Suppressor macrophage (primary cell): ENCODE measurements at regions not wholly inside any gene's neighbourhood (a gene's known extent, or its start where the extent isn't known, plus 50 kb on each side); places are given as distances from the start of the nearest gene placed in this dataset.

Experiments
- DNase-seq, 4 experiments: peaks; one replicate each; pipeline ENCODE4 v3.0.0-alpha.2; 2020 to 2022

- no peak for DNase-seq
These were observed 405.6 kb upstream of the MEX3C start for GRCh38 chr18:51603111-51603510.

DNA sequence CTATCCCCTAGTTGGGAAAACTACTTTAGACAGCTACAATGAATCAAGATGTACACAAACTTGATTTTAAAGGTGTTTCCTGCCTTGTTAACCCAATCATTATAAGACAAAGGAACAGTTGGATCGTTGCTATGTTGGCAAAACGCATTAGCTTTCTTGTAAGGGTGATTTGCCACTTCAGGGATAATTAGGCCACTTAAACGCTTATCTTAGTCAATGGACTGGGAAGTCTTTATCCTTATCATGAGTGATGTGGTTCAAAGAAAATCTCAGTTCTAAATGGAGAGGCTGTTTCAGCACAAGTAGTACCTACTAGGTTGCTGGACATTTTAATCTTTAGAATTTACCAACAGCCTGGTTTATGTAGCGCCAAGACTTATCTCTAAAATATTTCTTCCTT is 406.1 kb upstream of the MEX3C start:
- no peak for DNase-seq

DNA sequence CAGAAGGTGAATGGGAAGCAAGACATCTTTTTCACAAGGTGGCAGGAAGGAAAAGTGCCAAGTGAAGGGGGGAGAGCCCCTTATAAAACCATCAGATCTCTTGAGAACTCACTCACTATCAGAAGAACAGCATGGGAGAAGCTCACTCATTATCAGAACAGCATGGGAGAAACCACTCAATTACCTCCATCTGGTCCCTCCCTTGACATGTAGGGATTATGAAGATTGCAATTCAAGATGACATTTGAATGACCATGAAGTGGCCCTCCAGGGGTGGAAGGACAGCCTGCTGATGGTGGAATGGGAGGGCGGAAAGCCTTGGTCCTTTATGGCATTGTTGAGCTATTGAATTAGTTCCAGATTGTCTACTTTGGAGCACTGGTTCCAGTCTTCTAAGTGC is 413.0 kb upstream of the MEX3C start:
- DNase-seq: no peak

GRCh38 chr18:51611326-51611725 is 413.8 kb upstream of the MEX3C start:
- no peak for DNase-seq

GRCh38 chr18:51614033-51614432 is 416.6 kb upstream of the MEX3C start:
- no peak for DNase-seq

DNA sequence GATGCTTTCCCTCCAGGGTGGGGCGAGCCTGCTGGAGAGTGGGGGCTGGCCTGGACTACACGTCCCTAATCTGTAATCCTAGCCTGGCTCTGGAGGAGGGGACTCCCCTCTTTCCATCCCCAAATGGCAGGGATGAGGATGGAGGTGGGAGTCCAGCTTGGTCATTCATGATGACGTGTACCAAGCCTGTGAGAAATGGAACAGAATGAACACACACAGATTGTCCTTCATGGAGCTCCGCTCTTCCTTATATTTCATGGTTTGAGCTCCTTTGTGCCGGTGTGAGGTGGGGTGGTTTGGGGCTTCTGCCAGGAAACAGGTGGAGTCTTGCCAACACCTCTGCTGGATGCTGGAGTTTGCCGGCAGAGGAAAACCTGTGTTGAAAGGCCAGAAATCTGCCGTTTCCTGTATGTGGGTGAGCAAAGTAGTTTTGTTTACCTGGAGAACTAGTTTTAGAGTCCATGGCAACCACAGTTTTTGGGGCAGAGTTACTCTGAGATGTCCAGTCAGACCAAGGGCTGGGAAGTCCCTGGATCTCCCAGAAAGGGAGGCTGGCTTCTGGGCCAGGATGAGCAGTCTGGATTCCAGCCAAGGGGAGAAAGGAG is 417.6 kb upstream of the MEX3C start:
- DNase-seq: no peak

- no peak for DNase-seq
These were observed 419.7 kb upstream of the MEX3C start for GRCh38 chr18:51617167-51617566.

DNA sequence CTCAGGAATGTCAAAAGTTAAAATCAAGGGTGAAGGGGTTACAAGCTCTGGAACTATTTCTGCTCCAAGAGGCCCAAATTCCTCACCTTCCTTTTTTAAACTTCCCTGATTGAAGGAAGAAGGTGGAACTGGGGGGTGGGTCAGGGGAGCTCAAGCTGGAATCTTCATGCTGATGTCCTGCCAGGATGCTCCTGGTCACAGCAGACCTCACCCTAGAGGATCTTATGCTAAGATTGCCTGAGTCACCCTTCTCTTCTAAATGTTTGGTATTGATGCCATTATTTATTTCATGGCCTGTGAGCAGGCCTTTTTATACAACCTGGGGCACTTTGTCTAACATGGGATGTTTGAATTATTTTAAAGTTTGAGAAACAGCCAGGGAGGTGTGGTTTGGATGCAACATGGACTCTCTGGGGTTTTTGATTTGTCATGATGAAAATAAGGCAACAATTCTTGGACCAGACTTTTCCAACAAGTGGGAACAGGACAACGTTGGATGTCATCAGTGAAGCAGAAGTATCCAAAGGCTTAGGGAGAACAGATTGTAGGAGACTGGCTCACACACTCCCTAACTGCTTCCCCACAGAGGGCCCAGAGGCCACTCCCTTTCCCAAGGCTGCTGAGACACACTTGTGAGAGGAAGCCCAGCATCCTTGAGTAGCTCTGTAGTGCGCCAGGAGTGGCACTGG is 420.2 kb upstream of the MEX3C start:
- no peak for DNase-seq

GRCh38 chr18:51619283-51619682 is 421.8 kb upstream of the MEX3C start:
- no peak for DNase-seq

- DNase-seq: peak; percentile 38 to 63 (median 44)
These were observed 423.8 kb upstream of the MEX3C start for GRCh38 chr18:51621113-51621863.

DNA sequence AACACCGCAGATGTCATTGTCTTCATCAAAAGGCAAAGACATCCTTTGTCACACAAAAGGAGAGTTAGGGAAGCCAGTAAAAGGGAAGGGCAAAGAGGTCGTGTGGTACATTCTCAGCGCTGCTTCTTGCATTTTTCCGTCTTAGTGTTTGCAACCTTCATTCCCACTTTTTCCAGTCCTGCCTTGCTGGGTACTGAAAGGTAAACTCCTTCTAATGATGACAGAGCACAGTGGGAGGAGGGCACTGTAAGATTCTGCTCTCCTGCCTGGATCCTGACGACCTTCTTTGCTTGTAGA is 424.3 kb upstream of the MEX3C start:
- DNase-seq: no peak

DNA sequence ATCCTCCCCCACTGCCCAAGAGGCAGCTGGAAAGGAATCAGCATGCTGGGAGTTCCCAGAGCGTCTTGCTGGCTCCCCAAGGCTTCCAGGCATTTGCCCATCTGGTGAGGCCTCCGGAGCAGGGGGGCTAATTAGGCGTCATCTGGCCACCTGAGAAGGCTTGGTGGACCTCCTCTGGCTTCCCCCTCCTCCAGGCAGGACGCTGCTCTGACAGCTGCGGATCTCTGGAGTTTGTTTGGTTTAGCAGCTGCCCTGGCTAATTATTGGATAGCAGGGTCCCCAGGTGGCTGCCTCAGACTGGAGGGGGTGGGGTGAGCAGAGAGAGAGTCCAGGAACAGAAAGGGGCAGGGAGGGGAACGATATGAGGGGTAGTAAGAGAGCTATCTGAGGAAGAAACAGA is 425.2 kb upstream of the MEX3C start:
- DNase-seq: no peak

DNA sequence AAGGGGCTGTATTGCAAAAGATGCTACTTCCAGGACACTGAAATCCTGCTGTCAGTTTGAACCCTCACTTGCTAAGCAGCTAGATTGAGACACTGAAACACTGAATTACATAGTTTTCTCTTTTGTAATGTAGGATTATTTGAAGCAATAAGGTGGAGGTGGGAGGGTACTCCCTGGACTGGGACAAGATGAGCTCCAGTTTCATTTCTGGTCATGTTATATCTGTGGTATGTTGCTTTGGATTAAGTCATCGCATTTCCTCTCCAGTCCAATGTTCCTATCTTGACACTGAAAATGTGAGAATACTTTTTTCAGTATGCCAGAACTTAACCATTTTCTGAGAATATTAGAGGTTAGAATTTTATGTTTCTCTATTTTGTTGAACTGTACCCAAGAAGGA is 426.2 kb upstream of the MEX3C start:
- no peak for DNase-seq

DNA sequence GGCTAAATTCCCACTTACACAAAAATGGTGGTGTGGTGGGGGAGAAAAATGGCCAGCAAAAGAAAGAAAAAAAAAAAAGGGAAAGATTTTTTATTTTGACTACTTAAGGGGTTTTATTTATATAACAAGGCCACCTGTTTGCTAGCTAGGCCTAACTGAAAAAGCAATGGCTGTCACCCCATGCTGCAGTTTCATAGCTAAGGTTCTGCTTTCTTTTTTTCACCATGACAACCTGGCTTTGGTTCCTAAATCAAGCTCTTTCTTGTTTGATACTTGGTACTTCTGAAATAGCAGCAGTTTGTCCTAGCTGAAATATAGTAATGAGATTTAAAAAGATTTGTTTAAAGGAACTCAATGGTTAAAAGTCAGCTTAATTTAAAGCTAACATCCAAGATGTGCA is 433.2 kb upstream of the MEX3C start:
- no peak for DNase-seq

- DNase-seq: no peak
These were observed 440.4 kb upstream of the MEX3C start for GRCh38 chr18:51637881-51638280.

GRCh38 chr18:51639541-51639940 is 442.1 kb upstream of the MEX3C start:
- DNase-seq: no peak

DNA sequence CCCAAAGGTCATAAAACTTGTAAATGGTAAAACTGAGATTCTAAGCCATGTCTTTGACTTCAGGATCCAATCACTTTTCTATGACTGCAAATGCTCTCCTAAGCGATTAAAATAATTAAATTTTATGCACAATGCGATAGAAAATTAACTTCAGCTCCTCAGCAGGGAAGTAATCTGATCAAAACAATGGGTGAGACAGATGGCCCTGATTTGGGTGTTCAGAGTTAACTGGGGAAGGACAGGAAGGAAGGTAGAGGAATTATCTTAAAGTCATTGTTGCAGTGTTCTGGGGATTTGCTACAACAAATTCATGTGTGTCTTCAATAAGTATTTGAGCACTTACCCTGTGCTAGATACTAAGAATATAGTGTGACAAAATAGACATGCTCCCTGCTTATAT is 446.0 kb upstream of the MEX3C start:
- DNase-seq: no peak

DNA sequence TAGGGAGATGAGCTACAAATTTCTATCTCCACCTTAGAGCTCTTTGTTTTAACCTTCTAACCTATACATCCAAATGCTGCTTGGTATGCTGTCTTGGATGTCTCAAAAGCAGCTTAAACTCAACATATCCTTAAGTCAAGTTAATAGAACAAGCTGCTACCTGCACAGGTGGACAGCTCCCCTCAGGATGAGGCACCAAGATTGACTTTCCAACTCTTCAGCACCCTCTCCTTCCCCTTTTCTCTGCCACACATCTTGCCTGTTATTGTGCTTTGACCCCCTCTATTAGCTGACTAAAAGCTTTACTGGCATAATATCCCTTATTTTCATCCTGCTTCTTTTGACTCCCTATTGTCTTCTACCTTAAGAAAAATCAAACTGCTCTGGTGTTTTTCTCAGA is 448.1 kb upstream of the MEX3C start:
- no peak for DNase-seq

DNA sequence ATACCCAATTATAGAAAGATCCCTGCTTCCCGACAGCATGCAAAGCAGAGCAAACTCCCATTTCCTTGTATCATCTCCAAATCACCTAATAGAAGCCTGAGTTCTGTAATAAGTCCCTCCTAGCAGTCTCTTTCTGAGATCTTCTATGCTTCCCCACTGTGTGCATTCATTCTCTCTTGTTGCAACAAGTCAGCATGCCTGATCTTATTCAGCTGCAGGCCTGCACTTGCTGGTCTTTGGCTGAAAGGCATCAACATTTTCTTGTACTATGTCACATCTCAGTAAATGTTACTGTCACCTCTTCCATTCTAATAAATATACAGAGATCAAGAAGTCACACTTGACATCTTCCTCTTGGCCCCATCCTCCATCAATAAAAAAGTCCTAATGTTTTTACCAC is 449.9 kb upstream of the MEX3C start:
- no peak for DNase-seq

- DNase-seq: no peak
These were observed 450.5 kb upstream of the MEX3C start for GRCh38 chr18:51647942-51648341.

DNA sequence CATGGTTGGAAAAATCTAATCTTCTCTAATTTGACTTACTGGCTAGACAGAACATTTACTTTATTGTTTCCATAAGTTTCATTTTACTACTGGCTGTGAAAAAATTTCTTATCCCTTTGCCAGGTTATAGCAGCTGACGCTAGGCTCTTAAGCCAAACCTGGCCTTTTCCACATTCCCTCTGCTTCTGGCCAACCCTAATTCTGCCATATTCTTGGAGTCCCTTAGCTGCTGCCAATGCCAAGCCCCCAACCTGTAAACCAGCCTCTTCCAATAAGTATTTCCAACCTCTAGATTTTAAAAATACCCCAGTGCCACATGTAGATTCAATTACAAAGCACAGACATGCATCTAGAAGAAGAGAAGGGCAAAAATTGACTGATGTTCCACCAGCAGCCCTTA is 452.3 kb upstream of the MEX3C start:
- DNase-seq: no peak

DNA sequence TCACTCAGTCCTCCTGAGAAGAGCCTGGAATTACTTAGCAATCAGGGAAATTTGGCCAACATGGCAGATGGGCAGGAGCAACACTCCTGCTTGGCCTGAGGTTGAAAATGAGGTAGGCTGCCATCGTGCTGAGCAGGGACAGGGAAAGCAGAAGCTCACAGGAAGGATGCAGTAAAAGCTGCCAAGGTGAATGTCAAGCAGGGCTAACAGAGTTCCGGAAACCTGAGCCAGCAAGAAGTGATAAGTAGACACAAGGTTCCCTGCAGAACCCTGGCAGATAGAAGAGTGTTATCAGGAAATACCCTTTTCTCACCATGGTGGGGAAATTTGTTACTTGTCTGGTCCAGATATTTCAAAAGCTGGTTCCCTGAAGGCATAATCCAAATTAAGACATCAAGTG is 454.3 kb upstream of the MEX3C start:
- DNase-seq: no peak

- DNase-seq: no peak
These were observed 456.2 kb upstream of the MEX3C start for GRCh38 chr18:51653507-51654213.
